Endometrium (tissue), 2 donors: ENCODE measurements at regions not wholly inside any gene's neighbourhood (a gene's known extent, or its start where the extent isn't known, plus 50 kb on each side); places are given as distances from the start of the nearest gene placed in this dataset.
"Not testable (repeated sequence)": the region's sequence is repeated elsewhere in the genome, so short reads cannot be mapped to it uniquely, and the experiment has no call there.

ENCODE experiments used
- FAIRE-seq: peaks from 2 replicates; lab custom pipeline; 2012; peaks lifted over from hg19 to GRCh38; lab: Jason Lieb, UNC
- donor health status: control.
- donor health status: control.

GRCh38 chr9:100714372-100715099, 136.7 kb downstream of the CAVIN4 start:
- FAIRE-seq, result peak; percentile 68

GRCh38 chr9:100715100-100715380, 137.2 kb downstream of the CAVIN4 start:
- FAIRE-seq, result no peak

- FAIRE-seq, result no peak
Observed at GRCh38 chr9:100718717-100719116, 140.8 kb downstream of the CAVIN4 start.

GRCh38 chr9:100720922-100721321, 143.0 kb downstream of the CAVIN4 start:
- no peak for FAIRE-seq

GRCh38 chr9:100724886-100725285, 147.0 kb downstream of the CAVIN4 start:
- FAIRE-seq, result no peak

- no peak for FAIRE-seq
Observed at GRCh38 chr9:100725371-100725770, 147.5 kb downstream of the CAVIN4 start.

- peak; percentile 77 for FAIRE-seq
Observed at GRCh38 chr9:100729336-100729895, 151.5 kb downstream of the CAVIN4 start.

GRCh38 chr9:100730086-100730485, 152.2 kb downstream of the CAVIN4 start:
- no peak for FAIRE-seq

GRCh38 chr9:100731038-100731556, 153.2 kb downstream of the CAVIN4 start:
- no peak for FAIRE-seq

- FAIRE-seq, result no peak
Observed at GRCh38 chr9:100731557-100731956, 153.7 kb downstream of the CAVIN4 start.

GRCh38 chr9:100739208-100739607, 161.3 kb downstream of the CAVIN4 start:
- no peak for FAIRE-seq

- no peak for FAIRE-seq
Observed at GRCh38 chr9:100739666-100740065, 161.8 kb downstream of the CAVIN4 start.

- not testable (repeated sequence) for FAIRE-seq
Observed at GRCh38 chr9:100748930-100749329, 171.1 kb downstream of the CAVIN4 start.

GRCh38 chr9:100756217-100756616, 178.3 kb downstream of the CAVIN4 start:
- no peak for FAIRE-seq

- no peak for FAIRE-seq
Observed at GRCh38 chr9:100759215-100759614, 181.3 kb downstream of the CAVIN4 start.

- FAIRE-seq, result no peak
Observed at GRCh38 chr9:100761276-100761802, 183.5 kb downstream of the CAVIN4 start.

GRCh38 chr9:100774326-100774725, 196.4 kb downstream of the CAVIN4 start:
- no peak for FAIRE-seq

GRCh38 chr9:100774962-100775361, 197.1 kb downstream of the CAVIN4 start:
- no peak for FAIRE-seq

- no peak for FAIRE-seq
Observed at GRCh38 chr9:100775912-100776311, 198.0 kb downstream of the CAVIN4 start.

- FAIRE-seq, result no peak
Observed at GRCh38 chr9:100784755-100785154, 206.9 kb downstream of the CAVIN4 start.

GRCh38 chr9:100785946-100786345, 208.1 kb downstream of the CAVIN4 start:
- FAIRE-seq, result no peak

- no peak for FAIRE-seq
Observed at GRCh38 chr9:100794738-100795269, 216.9 kb downstream of the CAVIN4 start.

GRCh38 chr9:100803956-100804355, 224.6 kb upstream of the PLPPR1 start:
- FAIRE-seq, result no peak

GRCh38 chr9:100811643-100812042, 216.9 kb upstream of the PLPPR1 start:
- no peak for FAIRE-seq
